OCI-LY1 (cell line): ENCODE measurements at regions not wholly inside any gene's neighbourhood (a gene's known extent, or its start where the extent isn't known, plus 50 kb on each side); places are given as distances from the start of the nearest gene placed in this dataset.

ENCODE experiments used
- EZH2 ChIP-seq: fragments of 200-600 bp; sonication (generic), shearing (Covaris generic); IDR thresholded peaks from 2 replicates; pipeline ENCODE4 v1.8.0; 2017; ENCODE audit warnings: borderline replicate concordance, mixed run types, mild to moderate bottlenecking, antibody characterized with exemption, low read length, moderate library complexity, mixed read lengths
- TF ChIP-seq, protein P1 (sequence below): fragments of 200-600 bp; sonication (generic), shearing (Covaris generic); IDR thresholded peaks from 2 replicates; pipeline ENCODE4 v1.5.1; 2017; ENCODE audit warnings: mild to moderate bottlenecking, antibody characterized with exemption, low read length, moderate library complexity, mixed read lengths

GRCh38 chrX:131634900-131635299 is 91.0 kb downstream of the OR13H1 start:
- TF ChIP-seq, protein P1, sequence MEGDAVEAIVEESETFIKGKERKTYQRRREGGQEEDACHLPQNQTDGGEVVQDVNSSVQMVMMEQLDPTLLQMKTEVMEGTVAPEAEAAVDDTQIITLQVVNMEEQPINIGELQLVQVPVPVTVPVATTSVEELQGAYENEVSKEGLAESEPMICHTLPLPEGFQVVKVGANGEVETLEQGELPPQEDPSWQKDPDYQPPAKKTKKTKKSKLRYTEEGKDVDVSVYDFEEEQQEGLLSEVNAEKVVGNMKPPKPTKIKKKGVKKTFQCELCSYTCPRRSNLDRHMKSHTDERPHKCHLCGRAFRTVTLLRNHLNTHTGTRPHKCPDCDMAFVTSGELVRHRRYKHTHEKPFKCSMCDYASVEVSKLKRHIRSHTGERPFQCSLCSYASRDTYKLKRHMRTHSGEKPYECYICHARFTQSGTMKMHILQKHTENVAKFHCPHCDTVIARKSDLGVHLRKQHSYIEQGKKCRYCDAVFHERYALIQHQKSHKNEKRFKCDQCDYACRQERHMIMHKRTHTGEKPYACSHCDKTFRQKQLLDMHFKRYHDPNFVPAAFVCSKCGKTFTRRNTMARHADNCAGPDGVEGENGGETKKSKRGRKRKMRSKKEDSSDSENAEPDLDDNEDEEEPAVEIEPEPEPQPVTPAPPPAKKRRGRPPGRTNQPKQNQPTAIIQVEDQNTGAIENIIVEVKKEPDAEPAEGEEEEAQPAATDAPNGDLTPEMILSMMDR, result no peak
- no peak for TF ChIP-seq EZH2
